ENCODE measurements at regions not wholly inside any gene's neighbourhood (a gene's known extent, or its start where the extent isn't known, plus 50 kb on each side); places are given as distances from the start of the nearest gene placed in this dataset.

DNA sequence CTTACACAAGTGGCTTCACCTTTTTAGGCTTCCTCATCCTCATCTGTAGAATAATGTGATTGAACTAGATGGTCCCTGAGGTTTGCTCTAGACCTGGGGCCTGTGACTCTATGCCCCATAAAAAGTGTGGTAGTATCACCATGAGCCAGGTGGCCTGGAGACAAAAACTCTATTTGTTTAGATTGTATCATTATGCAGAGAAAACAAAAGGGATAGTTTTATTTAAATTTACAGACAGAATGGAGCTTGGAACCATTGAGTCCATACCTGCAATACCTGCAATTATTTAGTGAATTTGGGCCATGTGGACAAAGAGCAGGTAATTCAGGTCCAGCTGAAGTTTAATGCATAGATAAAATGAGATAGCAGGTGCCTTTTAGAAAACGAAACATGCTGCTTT lies 139.5 kb upstream of the RPL34 start:
- peaks cover 2% of the 10 kb centered on the region for H3K36me3 Mint-ChIP-seq (ENCODE audit: low read depth)
- H3K27ac Mint-ChIP-seq, result no peak overlapping the region
- H3K27me3 Mint-ChIP-seq (ENCODE audit: insufficient read depth), result no peaks in the 10 kb centered on the region
- intact Hi-C loops (cut with micrococcal nuclease), result loop anchor here (5.0 kb wide), 3 partner anchors 56 to 449 kb away; no protein-coding TSS in a partner anchor
- DNase-seq (ENCODE audit: low spot score), result no peak
- no peaks in the 10 kb centered on the region for H3K9me3 Mint-ChIP-seq
- H3K4me3 Mint-ChIP-seq, result no peak overlapping the region
- peaks cover 66% of the 10 kb centered on the region for H3K4me1 Mint-ChIP-seq (ENCODE audit: low read depth)

- H3K4me1 Mint-ChIP-seq (ENCODE audit: low read depth), result peaks cover 42% of the 10 kb centered on the region
- intact Hi-C loops (cut with micrococcal nuclease), result no loop called here
- H3K27ac Mint-ChIP-seq, result no peak overlapping the region
- no peak overlapping the region for H3K4me3 Mint-ChIP-seq
- peaks cover 7% of the 10 kb centered on the region for H3K9me3 Mint-ChIP-seq
- no peak for DNase-seq (ENCODE audit: low spot score)
- no peaks in the 10 kb centered on the region for H3K36me3 Mint-ChIP-seq (ENCODE audit: low read depth)
- no peaks in the 10 kb centered on the region for H3K27me3 Mint-ChIP-seq (ENCODE audit: insufficient read depth)
These were observed 142.8 kb upstream of the RPL34 start for GRCh38 chr4:108477527-108478108.

- DNase-seq (ENCODE audit: low spot score), result no peak
- Mint-ChIP-seq H3K4me3 (no peak overlapping the region), H3K4me1 (ENCODE audit: low read depth) (peaks cover 29% of the 10 kb centered on the region), H3K27ac (no peak overlapping the region), H3K9me3 (peaks cover 7% of the 10 kb centered on the region), H3K36me3 (ENCODE audit: low read depth) (peaks cover 2% of the 10 kb centered on the region), H3K27me3 (ENCODE audit: insufficient read depth) (peaks cover 4% of the 10 kb centered on the region)
- intact Hi-C loops (cut with micrococcal nuclease), result no loop called here
These were observed 147.1 kb upstream of the RPL34 start for GRCh38 chr4:108473163-108473720.

- Mint-ChIP-seq H3K36me3 (ENCODE audit: low read depth) (peaks cover 2% of the 10 kb centered on the region), H3K4me3 (peak overlapping the region; percentile 69), H3K27me3 (ENCODE audit: insufficient read depth) (peaks cover 5% of the 10 kb centered on the region), H3K9me3 (no peaks in the 10 kb centered on the region), H3K27ac (peak overlapping the region; percentile 87), H3K4me1 (ENCODE audit: low read depth) (peaks cover 37% of the 10 kb centered on the region)
- DNase-seq (ENCODE audit: low spot score), result peak; percentile 23
- intact Hi-C loops (cut with micrococcal nuclease), result loop anchor here (1.0 to 2.0 kb wide), 2 partner anchors 16 to 34 kb away; no protein-coding TSS in a partner anchor
These were observed 153.2 kb upstream of the RPL34 start for GRCh38 chr4:108466936-108467902.

- peak overlapping the region; percentile 18 for H3K27ac Mint-ChIP-seq
- DNase-seq (ENCODE audit: low spot score), result no peak
- H3K4me1 Mint-ChIP-seq (ENCODE audit: low read depth), result peaks cover 43% of the 10 kb centered on the region
- intact Hi-C loops (cut with micrococcal nuclease), result loop anchor here (2.0 kb wide), 1 partner anchor 17 kb away; no protein-coding TSS in a partner anchor
- peaks cover 2% of the 10 kb centered on the region for H3K36me3 Mint-ChIP-seq (ENCODE audit: low read depth)
- peak overlapping the region; percentile 12 for H3K4me3 Mint-ChIP-seq
- H3K9me3 Mint-ChIP-seq, result no peaks in the 10 kb centered on the region
- H3K27me3 Mint-ChIP-seq (ENCODE audit: insufficient read depth), result peaks cover 2% of the 10 kb centered on the region
These were observed 154.4 kb upstream of the RPL34 start for GRCh38 chr4:108465886-108466500.

- Mint-ChIP-seq H3K36me3 (ENCODE audit: low read depth) (peaks cover 5% of the 10 kb centered on the region), H3K27me3 (ENCODE audit: insufficient read depth) (peaks cover 6% of the 10 kb centered on the region), H3K9me3 (no peaks in the 10 kb centered on the region), H3K4me3 (no peak overlapping the region), H3K27ac (no peak overlapping the region), H3K4me1 (ENCODE audit: low read depth) (peaks cover 7% of the 10 kb centered on the region)
- no peak for DNase-seq (ENCODE audit: low spot score)
- intact Hi-C loops (cut with micrococcal nuclease), result no loop called here
These were observed 161.7 kb upstream of the RPL34 start for GRCh38 chr4:108458681-108459080.

GRCh38 chr4:108454227-108454626 lies 166.1 kb upstream of the RPL34 start:
- Mint-ChIP-seq H3K4me1 (ENCODE audit: low read depth) (peaks cover 4% of the 10 kb centered on the region), H3K27ac (no peak overlapping the region), H3K9me3 (no peaks in the 10 kb centered on the region), H3K4me3 (no peak overlapping the region), H3K27me3 (ENCODE audit: insufficient read depth) (peaks cover 6% of the 10 kb centered on the region), H3K36me3 (ENCODE audit: low read depth) (peaks cover 3% of the 10 kb centered on the region)
- intact Hi-C loops (cut with micrococcal nuclease), result no loop called here
- DNase-seq (ENCODE audit: low spot score), result no peak

DNA sequence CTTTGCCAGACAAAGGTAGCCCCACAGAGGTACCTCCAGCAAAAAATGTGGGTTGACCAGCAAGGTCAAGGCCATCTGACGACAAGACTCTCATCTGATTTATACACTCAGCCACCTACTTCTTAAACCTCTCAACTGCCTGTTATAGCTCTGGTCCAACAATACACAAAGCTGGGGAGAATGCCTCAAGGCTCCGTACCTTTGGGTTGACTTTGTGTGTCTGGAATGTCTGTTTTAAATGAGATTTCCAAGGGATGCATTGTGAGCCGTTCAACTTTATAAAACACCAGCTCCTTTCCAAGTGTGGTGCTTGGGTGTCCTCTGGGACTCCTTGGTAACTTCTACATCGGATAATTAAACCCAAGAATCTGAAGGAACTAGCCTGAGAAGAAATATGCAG lies 167.0 kb upstream of the RPL34 start:
- Mint-ChIP-seq H3K27ac (no peak overlapping the region), H3K27me3 (ENCODE audit: insufficient read depth) (peaks cover 6% of the 10 kb centered on the region), H3K9me3 (no peaks in the 10 kb centered on the region), H3K4me1 (ENCODE audit: low read depth) (peaks cover 6% of the 10 kb centered on the region), H3K36me3 (ENCODE audit: low read depth) (peaks cover 3% of the 10 kb centered on the region), H3K4me3 (no peak overlapping the region)
- DNase-seq (ENCODE audit: low spot score), result no peak
- intact Hi-C loops (cut with micrococcal nuclease), result no loop called here

- intact Hi-C loops (cut with micrococcal nuclease), result no loop called here
- H3K9me3 Mint-ChIP-seq, result no peaks in the 10 kb centered on the region
These were observed 170.0 kb upstream of the RPL34 start for GRCh38 chr4:108450236-108450898.

DNA sequence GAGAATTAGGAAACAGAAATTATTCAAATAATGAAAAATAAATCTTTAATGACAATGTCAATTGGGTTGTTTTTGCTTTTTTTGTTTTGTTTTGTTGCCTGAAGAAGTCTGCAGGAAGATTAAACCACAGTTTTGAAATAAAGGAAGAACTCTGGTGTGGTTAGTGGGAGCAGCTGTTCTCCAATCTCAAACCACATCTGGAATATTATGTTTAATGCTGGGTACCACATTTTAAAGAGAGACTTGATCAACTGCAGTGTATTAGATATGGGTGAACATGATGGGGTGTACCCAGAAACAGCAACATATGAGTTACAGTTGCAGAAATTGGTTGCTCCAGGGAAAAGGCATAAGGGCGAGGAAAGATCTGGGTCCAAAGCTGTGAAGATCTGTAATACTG lies 171.2 kb upstream of the RPL34 start:
- no peak for DNase-seq (ENCODE audit: low spot score)
- Mint-ChIP-seq H3K36me3 (ENCODE audit: low read depth) (no peaks in the 10 kb centered on the region), H3K9me3 (no peaks in the 10 kb centered on the region), H3K27me3 (ENCODE audit: insufficient read depth) (peaks cover 2% of the 10 kb centered on the region), H3K4me3 (no peak overlapping the region), H3K27ac (no peak overlapping the region), H3K4me1 (ENCODE audit: low read depth) (peaks cover 6% of the 10 kb centered on the region)
- intact Hi-C loops (cut with micrococcal nuclease), result no loop called here

More at GRCh38 chr4:108450236-108450898, 170.0 kb upstream of the RPL34 start:
- no peaks in the 10 kb centered on the region for H3K36me3 Mint-ChIP-seq (ENCODE audit: low read depth)
- peaks cover 5% of the 10 kb centered on the region for H3K27me3 Mint-ChIP-seq (ENCODE audit: insufficient read depth)
- no peak for DNase-seq (ENCODE audit: low spot score)
- H3K27ac Mint-ChIP-seq, result no peak overlapping the region
- no peak overlapping the region for H3K4me3 Mint-ChIP-seq
- peaks cover 6% of the 10 kb centered on the region for H3K4me1 Mint-ChIP-seq (ENCODE audit: low read depth)

- Mint-ChIP-seq H3K9me3 (peaks cover under 1% of the 10 kb centered on the region), H3K27ac (no peak overlapping the region), H3K36me3 (ENCODE audit: low read depth) (peaks cover 4% of the 10 kb centered on the region), H3K27me3 (ENCODE audit: insufficient read depth) (peaks cover 2% of the 10 kb centered on the region), H3K4me1 (ENCODE audit: low read depth) (peaks cover 15% of the 10 kb centered on the region), H3K4me3 (no peak overlapping the region)
- no peak for DNase-seq (ENCODE audit: low spot score)
- intact Hi-C loops (cut with micrococcal nuclease), result no loop called here
These were observed 173.8 kb upstream of the RPL34 start for GRCh38 chr4:108446556-108446955.

- DNase-seq (ENCODE audit: low spot score), result no peak
- Mint-ChIP-seq H3K27me3 (ENCODE audit: insufficient read depth) (peaks cover 2% of the 10 kb centered on the region), H3K36me3 (ENCODE audit: low read depth) (peaks cover 4% of the 10 kb centered on the region), H3K9me3 (peaks cover 4% of the 10 kb centered on the region), H3K27ac (no peak overlapping the region), H3K4me3 (no peak overlapping the region), H3K4me1 (ENCODE audit: low read depth) (peaks cover 19% of the 10 kb centered on the region)
- intact Hi-C loops (cut with micrococcal nuclease), result no loop called here
These were observed 174.7 kb upstream of the RPL34 start for GRCh38 chr4:108445716-108446115.

Data from activated T-helper 1 cell treated with anti-CD3 and anti-CD28 coated beads, Interleukin-12 subunit alpha, Interleukin-12 subunit beta, Interleukin-2, Interleukin-4 antibody, amounts not matched to agents 30 ng/mL and 10 ng/mL and 1 ng/mL, durations not matched to agents 14 hours and 24 hours and 36 hours (primary cell).